ENCODE measurements at regions not wholly inside any gene's neighbourhood (a gene's known extent, or its start where the extent isn't known, plus 50 kb on each side); places are given as distances from the start of the nearest gene placed in this dataset.

DNA sequence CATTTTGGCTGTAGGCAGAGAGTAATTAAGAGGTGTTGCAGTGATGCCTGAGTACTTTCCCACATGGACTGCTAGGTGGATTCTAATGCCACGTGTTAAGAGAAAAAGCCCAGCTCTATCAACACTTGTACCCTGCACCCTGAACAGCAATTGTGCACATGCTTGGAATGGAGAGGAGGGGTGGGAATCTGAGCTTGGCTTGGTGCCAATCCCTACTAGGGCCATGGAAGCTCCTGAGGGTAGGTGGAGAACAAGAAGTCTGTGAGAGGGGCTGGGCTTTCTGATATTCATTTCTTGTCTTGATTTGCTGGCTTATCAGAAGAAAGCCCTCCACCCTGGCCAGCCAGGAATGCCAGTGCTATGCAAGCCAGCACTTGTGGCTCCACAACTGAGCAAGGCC, 292.2 kb downstream of the KCNS3 start:
- H3K9me3 ChIP-seq (ENCODE audit: control insufficient read depth in 3 of 3, low read length in 3 of 3), result no peaks in the 10 kb centered on the region
- H3K4me3 ChIP-seq (ENCODE audit: low read length in 3 of 3), result no peak overlapping the region
- H3K4me1 ChIP-seq (ENCODE audit: control insufficient read depth in 3 of 3, insufficient read depth in 3 of 3, low read length in 3 of 3), result peaks cover 0 to 6% (median 0%) of the 10 kb centered on the region in 3 donors
- no peaks in the 10 kb centered on the region for H3K27me3 ChIP-seq (ENCODE audit: control insufficient read depth in 3 of 3, insufficient read depth in 3 of 3, low read length in 3 of 3)
- H3K27ac ChIP-seq (ENCODE audit: low read depth, low read length), result no peak overlapping the region
- H3K9ac ChIP-seq (ENCODE audit: low read depth in 1 of 3, low read length in 3 of 3), result no peak overlapping the region
- H3K36me3 ChIP-seq (ENCODE audit: control insufficient read depth in 3 of 3, insufficient read depth in 3 of 3, low read length in 3 of 3), result no peaks in the 10 kb centered on the region

- H3K27ac ChIP-seq (ENCODE audit: low read depth, low read length), result no peak overlapping the region
- H3K9ac ChIP-seq (ENCODE audit: low read depth in 1 of 3, low read length in 3 of 3), result no peak overlapping the region
- peaks cover 0 to 6% (median 0%) of the 10 kb centered on the region in 3 donors for H3K4me1 ChIP-seq (ENCODE audit: control insufficient read depth in 3 of 3, insufficient read depth in 3 of 3, low read length in 3 of 3)
- H3K36me3 ChIP-seq (ENCODE audit: control insufficient read depth in 3 of 3, insufficient read depth in 3 of 3, low read length in 3 of 3), result no peaks in the 10 kb centered on the region
- H3K9me3 ChIP-seq (ENCODE audit: control insufficient read depth in 3 of 3, low read length in 3 of 3), result no peaks in the 10 kb centered on the region
- no peaks in the 10 kb centered on the region for H3K27me3 ChIP-seq (ENCODE audit: control insufficient read depth in 3 of 3, insufficient read depth in 3 of 3, low read length in 3 of 3)
- H3K4me3 ChIP-seq (ENCODE audit: low read length in 3 of 3), result no peak overlapping the region
These were observed 291.4 kb downstream of the KCNS3 start for GRCh38 chr2:18169893-18170175.

- H3K36me3 ChIP-seq (ENCODE audit: control insufficient read depth in 3 of 3, insufficient read depth in 3 of 3, low read length in 3 of 3), result no peaks in the 10 kb centered on the region
- H3K4me1 ChIP-seq (ENCODE audit: control insufficient read depth in 3 of 3, insufficient read depth in 3 of 3, low read length in 3 of 3), result peaks cover 0 to 6% (median 0%) of the 10 kb centered on the region in 3 donors
- H3K9ac ChIP-seq (ENCODE audit: low read depth in 1 of 3, low read length in 3 of 3), result no peak overlapping the region
- no peaks in the 10 kb centered on the region for H3K27me3 ChIP-seq (ENCODE audit: control insufficient read depth in 3 of 3, insufficient read depth in 3 of 3, low read length in 3 of 3)
- H3K4me3 ChIP-seq (ENCODE audit: low read length in 3 of 3), result no peak overlapping the region
- H3K27ac ChIP-seq (ENCODE audit: low read depth, low read length), result no peak overlapping the region
- H3K9me3 ChIP-seq (ENCODE audit: control insufficient read depth in 3 of 3, low read length in 3 of 3), result no peaks in the 10 kb centered on the region
These were observed 290.8 kb downstream of the KCNS3 start for GRCh38 chr2:18169121-18169892.

- no peaks in the 10 kb centered on the region for H3K36me3 ChIP-seq (ENCODE audit: control insufficient read depth in 3 of 3, insufficient read depth in 3 of 3, low read length in 3 of 3)
- no peak overlapping the region for H3K9ac ChIP-seq (ENCODE audit: low read depth in 1 of 3, low read length in 3 of 3)
- peaks cover 0 to 6% (median 0%) of the 10 kb centered on the region in 3 donors for H3K4me1 ChIP-seq (ENCODE audit: control insufficient read depth in 3 of 3, insufficient read depth in 3 of 3, low read length in 3 of 3)
- no peak overlapping the region for H3K27ac ChIP-seq (ENCODE audit: low read depth, low read length)
- no peaks in the 10 kb centered on the region for H3K27me3 ChIP-seq (ENCODE audit: control insufficient read depth in 3 of 3, insufficient read depth in 3 of 3, low read length in 3 of 3)
- no peaks in the 10 kb centered on the region for H3K9me3 ChIP-seq (ENCODE audit: control insufficient read depth in 3 of 3, low read length in 3 of 3)
- no peak overlapping the region for H3K4me3 ChIP-seq (ENCODE audit: low read length in 3 of 3)
These were observed 289.4 kb downstream of the KCNS3 start for GRCh38 chr2:18167871-18168270.

DNA sequence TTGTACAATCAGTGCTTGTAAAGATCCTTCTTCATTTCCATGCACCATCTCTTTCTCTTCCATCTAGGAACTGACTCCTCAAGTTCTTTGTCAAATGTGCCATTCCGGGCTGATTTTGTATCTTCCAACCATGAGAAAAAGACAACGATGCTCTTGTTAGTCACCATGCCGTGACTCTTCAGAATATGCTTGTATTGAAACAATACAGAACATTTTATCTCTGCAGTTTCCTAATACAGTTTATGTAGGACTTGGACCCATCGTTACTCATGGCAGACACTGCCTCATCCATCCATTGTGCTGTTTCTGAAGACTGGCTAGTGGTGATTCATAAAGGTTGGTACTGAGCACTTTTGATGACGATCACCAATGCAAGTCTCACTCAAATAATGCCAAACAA, 283.2 kb downstream of the KCNS3 start:
- peaks cover 3 to 18% (median 18%) of the 10 kb centered on the region in 3 donors for H3K4me1 ChIP-seq (ENCODE audit: control insufficient read depth in 3 of 3, insufficient read depth in 3 of 3, low read length in 3 of 3)
- H3K4me3 ChIP-seq (ENCODE audit: low read length in 3 of 3), result no peak overlapping the region
- no peaks in the 10 kb centered on the region for H3K27me3 ChIP-seq (ENCODE audit: control insufficient read depth in 3 of 3, insufficient read depth in 3 of 3, low read length in 3 of 3)
- no peak overlapping the region for H3K9ac ChIP-seq (ENCODE audit: low read depth in 1 of 3, low read length in 3 of 3)
- H3K27ac ChIP-seq (ENCODE audit: low read depth, low read length), result no peak overlapping the region
- H3K36me3 ChIP-seq (ENCODE audit: control insufficient read depth in 3 of 3, insufficient read depth in 3 of 3, low read length in 3 of 3), result no peaks in the 10 kb centered on the region
- no peaks in the 10 kb centered on the region for H3K9me3 ChIP-seq (ENCODE audit: control insufficient read depth in 3 of 3, low read length in 3 of 3)

- H3K4me1 ChIP-seq (ENCODE audit: control insufficient read depth in 3 of 3, insufficient read depth in 3 of 3, low read length in 3 of 3), result peaks cover 3 to 18% (median 18%) of the 10 kb centered on the region in 3 donors
- H3K4me3 ChIP-seq (ENCODE audit: low read length in 3 of 3), result no peak overlapping the region
- H3K27ac ChIP-seq (ENCODE audit: low read depth, low read length), result no peak overlapping the region
- no peak overlapping the region for H3K9ac ChIP-seq (ENCODE audit: low read depth in 1 of 3, low read length in 3 of 3)
- no peaks in the 10 kb centered on the region for H3K27me3 ChIP-seq (ENCODE audit: control insufficient read depth in 3 of 3, insufficient read depth in 3 of 3, low read length in 3 of 3)
- no peaks in the 10 kb centered on the region for H3K9me3 ChIP-seq (ENCODE audit: control insufficient read depth in 3 of 3, low read length in 3 of 3)
- no peaks in the 10 kb centered on the region for H3K36me3 ChIP-seq (ENCODE audit: control insufficient read depth in 3 of 3, insufficient read depth in 3 of 3, low read length in 3 of 3)
These were observed 281.4 kb downstream of the KCNS3 start for GRCh38 chr2:18159896-18160295.

DNA sequence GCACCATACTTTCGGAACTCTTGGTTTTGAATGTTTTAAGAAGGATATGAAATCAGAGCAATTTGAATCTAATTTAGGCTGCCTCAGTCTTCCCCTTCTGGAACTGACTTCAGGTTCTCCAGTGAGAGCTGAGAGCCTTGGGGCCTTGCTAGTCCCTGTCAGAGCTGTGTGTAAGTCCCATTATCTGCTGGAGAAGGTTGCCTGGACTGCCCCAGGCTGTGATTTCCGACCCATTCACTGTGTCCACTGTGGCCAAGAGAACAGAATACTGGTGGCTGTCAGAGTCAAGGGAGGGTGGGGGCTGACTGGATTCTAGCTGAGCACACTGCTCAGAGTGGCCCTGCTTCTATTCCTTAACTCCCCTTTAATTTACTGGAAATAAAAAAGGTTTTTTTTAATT, 278.0 kb downstream of the KCNS3 start:
- no peak overlapping the region for H3K9ac ChIP-seq (ENCODE audit: low read depth in 1 of 3, low read length in 3 of 3)
- no peaks in the 10 kb centered on the region for H3K27me3 ChIP-seq (ENCODE audit: control insufficient read depth in 3 of 3, insufficient read depth in 3 of 3, low read length in 3 of 3)
- H3K9me3 ChIP-seq (ENCODE audit: control insufficient read depth in 3 of 3, low read length in 3 of 3), result no peaks in the 10 kb centered on the region
- peaks cover 17 to 31% (median 17%) of the 10 kb centered on the region in 3 donors for H3K4me1 ChIP-seq (ENCODE audit: control insufficient read depth in 3 of 3, insufficient read depth in 3 of 3, low read length in 3 of 3)
- H3K36me3 ChIP-seq (ENCODE audit: control insufficient read depth in 3 of 3, insufficient read depth in 3 of 3, low read length in 3 of 3), result no peaks in the 10 kb centered on the region
- no peak overlapping the region for H3K27ac ChIP-seq (ENCODE audit: low read depth, low read length)
- no peak overlapping the region for H3K4me3 ChIP-seq (ENCODE audit: low read length in 3 of 3)

GRCh38 chr2:18156002-18156401, 277.5 kb downstream of the KCNS3 start:
- Histone ChIP-seq H3K4me3 (ENCODE audit: low read length in 3 of 3) (no peak overlapping the region), H3K4me1 (ENCODE audit: control insufficient read depth in 3 of 3, insufficient read depth in 3 of 3, low read length in 3 of 3) (peaks cover 12 to 29% (median 17%) of the 10 kb centered on the region in 3 donors), H3K27ac (ENCODE audit: low read depth, low read length) (no peak overlapping the region), H3K9me3 (ENCODE audit: control insufficient read depth in 3 of 3, low read length in 3 of 3) (no peaks in the 10 kb centered on the region), H3K36me3 (ENCODE audit: control insufficient read depth in 3 of 3, insufficient read depth in 3 of 3, low read length in 3 of 3) (no peaks in the 10 kb centered on the region), H3K27me3 (ENCODE audit: control insufficient read depth in 3 of 3, insufficient read depth in 3 of 3, low read length in 3 of 3) (no peaks in the 10 kb centered on the region), H3K9ac (ENCODE audit: low read depth in 1 of 3, low read length in 3 of 3) (no peak overlapping the region)

GRCh38 chr2:18154812-18155211, 276.3 kb downstream of the KCNS3 start:
- Histone ChIP-seq H3K36me3 (ENCODE audit: control insufficient read depth in 3 of 3, insufficient read depth in 3 of 3, low read length in 3 of 3) (no peaks in the 10 kb centered on the region), H3K27ac (ENCODE audit: low read depth, low read length) (no peak overlapping the region), H3K4me3 (ENCODE audit: low read length in 3 of 3) (no peak overlapping the region), H3K27me3 (ENCODE audit: control insufficient read depth in 3 of 3, insufficient read depth in 3 of 3, low read length in 3 of 3) (no peaks in the 10 kb centered on the region), H3K4me1 (ENCODE audit: control insufficient read depth in 3 of 3, insufficient read depth in 3 of 3, low read length in 3 of 3) (peaks cover 3 to 24% (median 17%) of the 10 kb centered on the region in 3 donors), H3K9ac (ENCODE audit: low read depth in 1 of 3, low read length in 3 of 3) (no peak overlapping the region), H3K9me3 (ENCODE audit: control insufficient read depth in 3 of 3, low read length in 3 of 3) (no peaks in the 10 kb centered on the region)

DNA sequence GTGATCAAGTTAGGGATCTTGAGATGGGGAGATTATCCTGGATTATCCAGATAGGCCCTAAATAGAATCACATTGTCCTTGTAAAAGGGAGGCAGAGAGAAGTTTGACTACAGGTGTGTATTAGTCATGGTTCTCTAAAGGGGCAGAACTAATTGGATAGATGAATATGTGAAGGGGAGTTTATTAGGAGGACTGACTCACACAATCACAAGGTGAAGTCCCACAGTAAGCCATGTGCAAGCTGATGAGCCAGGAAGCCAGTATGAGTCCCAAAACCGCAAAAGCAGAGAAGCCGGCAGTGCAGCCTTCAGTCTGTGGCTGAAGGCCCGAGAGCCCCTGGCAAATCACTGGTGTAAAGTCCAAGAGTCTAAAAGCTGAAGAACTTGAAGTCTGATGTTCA, 275.8 kb downstream of the KCNS3 start:
- H3K4me3 ChIP-seq (ENCODE audit: low read length in 3 of 3), result no peak overlapping the region
- peak overlapping the region; percentile 7 for H3K27ac ChIP-seq (ENCODE audit: low read depth, low read length)
- H3K36me3 ChIP-seq (ENCODE audit: control insufficient read depth in 3 of 3, insufficient read depth in 3 of 3, low read length in 3 of 3), result no peaks in the 10 kb centered on the region
- H3K4me1 ChIP-seq (ENCODE audit: control insufficient read depth in 3 of 3, insufficient read depth in 3 of 3, low read length in 3 of 3), result peaks cover 0 to 18% (median 14%) of the 10 kb centered on the region in 3 donors
- H3K9me3 ChIP-seq (ENCODE audit: control insufficient read depth in 3 of 3, low read length in 3 of 3), result no peaks in the 10 kb centered on the region
- no peaks in the 10 kb centered on the region for H3K27me3 ChIP-seq (ENCODE audit: control insufficient read depth in 3 of 3, insufficient read depth in 3 of 3, low read length in 3 of 3)
- no peak overlapping the region for H3K9ac ChIP-seq (ENCODE audit: low read depth in 1 of 3, low read length in 3 of 3)

Measured in skeletal muscle tissue (tissue), 3 donors.